ENCODE measurements at regions not wholly inside any gene's neighbourhood (a gene's known extent, or its start where the extent isn't known, plus 50 kb on each side); places are given as distances from the start of the nearest gene placed in this dataset.

DNA sequence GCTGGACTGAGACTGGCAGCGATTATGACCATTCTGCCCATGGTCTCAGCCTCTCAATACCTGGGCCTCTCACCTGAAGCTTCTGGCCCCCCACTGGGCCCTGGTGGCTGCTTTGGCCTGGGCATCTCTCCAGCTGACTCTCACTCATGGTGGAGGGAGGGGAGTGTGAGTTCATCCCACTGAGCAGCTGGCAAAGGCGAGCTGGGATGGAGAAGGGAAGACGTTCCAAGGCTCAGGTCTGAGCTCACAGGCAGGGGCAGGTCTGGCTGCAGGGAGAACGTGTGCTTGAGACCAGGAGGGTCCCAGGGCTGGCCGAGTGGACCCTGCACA is 103.5 kb downstream of the TMEM121 start:
- TF ChIP-seq, protein P1, sequence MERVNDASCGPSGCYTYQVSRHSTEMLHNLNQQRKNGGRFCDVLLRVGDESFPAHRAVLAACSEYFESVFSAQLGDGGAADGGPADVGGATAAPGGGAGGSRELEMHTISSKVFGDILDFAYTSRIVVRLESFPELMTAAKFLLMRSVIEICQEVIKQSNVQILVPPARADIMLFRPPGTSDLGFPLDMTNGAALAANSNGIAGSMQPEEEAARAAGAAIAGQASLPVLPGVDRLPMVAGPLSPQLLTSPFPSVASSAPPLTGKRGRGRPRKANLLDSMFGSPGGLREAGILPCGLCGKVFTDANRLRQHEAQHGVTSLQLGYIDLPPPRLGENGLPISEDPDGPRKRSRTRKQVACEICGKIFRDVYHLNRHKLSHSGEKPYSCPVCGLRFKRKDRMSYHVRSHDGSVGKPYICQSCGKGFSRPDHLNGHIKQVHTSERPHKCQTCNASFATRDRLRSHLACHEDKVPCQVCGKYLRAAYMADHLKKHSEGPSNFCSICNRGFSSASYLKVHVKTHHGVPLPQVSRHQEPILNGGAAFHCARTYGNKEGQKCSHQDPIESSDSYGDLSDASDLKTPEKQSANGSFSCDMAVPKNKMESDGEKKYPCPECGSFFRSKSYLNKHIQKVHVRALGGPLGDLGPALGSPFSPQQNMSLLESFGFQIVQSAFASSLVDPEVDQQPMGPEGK (CRISPR knock-in tag; IDR thresholded peaks at IDR 0.05; ENCODE audit: borderline replicate concordance) = no peak
- TF ChIP-seq ZFP3 (CRISPR knock-in tag; IDR thresholded peaks at IDR 0.05) (no peak), ESRRG (CRISPR knock-in tag; IDR thresholded peaks at IDR 0.05) (no peak), ZC3H10 (CRISPR knock-in tag; IDR thresholded peaks at IDR 0.05) (no peak), ARNTL (CRISPR knock-in tag; IDR thresholded peaks at IDR 0.05; ENCODE audit: borderline replicate concordance, low read depth) (no peak), RARB (CRISPR knock-in tag; IDR thresholded peaks at IDR 0.05) (no peak), GLIS3 (CRISPR knock-in tag; IDR thresholded peaks at IDR 0.05) (no peak), ZNF565 (CRISPR knock-in tag; conservative IDR thresholded peaks at IDR 0.05; ENCODE audit: low read depth) (no peak), ZFP30 (CRISPR knock-in tag; IDR thresholded peaks at IDR 0.05) (no peak), TSHZ2 (CRISPR knock-in tag; IDR thresholded peaks at IDR 0.05) (no peak)
- TF ChIP-seq, protein P2, sequence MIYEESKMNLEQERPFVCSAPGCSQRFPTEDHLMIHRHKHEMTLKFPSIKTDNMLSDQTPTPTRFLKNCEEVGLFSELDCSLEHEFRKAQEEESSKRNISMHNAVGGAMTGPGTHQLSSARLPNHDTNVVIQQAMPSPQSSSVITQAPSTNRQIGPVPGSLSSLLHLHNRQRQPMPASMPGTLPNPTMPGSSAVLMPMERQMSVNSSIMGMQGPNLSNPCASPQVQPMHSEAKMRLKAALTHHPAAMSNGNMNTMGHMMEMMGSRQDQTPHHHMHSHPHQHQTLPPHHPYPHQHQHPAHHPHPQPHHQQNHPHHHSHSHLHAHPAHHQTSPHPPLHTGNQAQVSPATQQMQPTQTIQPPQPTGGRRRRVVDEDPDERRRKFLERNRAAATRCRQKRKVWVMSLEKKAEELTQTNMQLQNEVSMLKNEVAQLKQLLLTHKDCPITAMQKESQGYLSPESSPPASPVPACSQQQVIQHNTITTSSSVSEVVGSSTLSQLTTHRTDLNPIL (CRISPR knock-in tag; IDR thresholded peaks at IDR 0.05; ENCODE audit: low read depth) = no peak
